IMR-90 (cell line): ENCODE measurements at regions not wholly inside any gene's neighbourhood (a gene's known extent, or its start where the extent isn't known, plus 50 kb on each side); places are given as distances from the start of the nearest gene placed in this dataset.

Experiments
- ATAC-seq: fragments of 200-7000 bp; cut with Tn5 transposase; 2 replicates; pipeline ENCODE4 v1.9.1; 2020; ENCODE audit warnings: low read depth, mild to moderate bottlenecking, moderate library complexity
- BruUV-seq: library from RNA; stranded (reverse); fragments of 400-500 nt; replicated peaks from 2 replicates; lab custom pipeline; 2021; lab: Mats Ljungman, UMichigan
- CTCF ChIA-PET: fragments of 300-600 bp; formaldehyde crosslinking; extraction: SDS; loops from one replicate; lab custom pipeline; 2021; ENCODE audit warnings: antibody characterized with exemption; lab: Yijun Ruan, JAX
- POLR2A ChIA-PET: fragments of 300-600 bp; sonication (Branson Sonifier 250); formaldehyde crosslinking; loops from one replicate; lab custom pipeline; 2022; ENCODE audit warnings: antibody characterized with exemption; ENCODE audit not compliant: unreplicated experiment; lab: Charles Lee
- DNase-seq: peaks from one replicate; pipeline ENCODE4 v3.0.0; 2013
- H2AFZ ChIP-seq: replicated peaks from 2 replicates; pipeline ENCODE3; 2013; ENCODE audit warnings: low read length, mild to moderate bottlenecking; ENCODE audit not compliant: poor library complexity
- H2AK5ac ChIP-seq: 2 replicates; pipeline ENCODE4 v1.6.1; 2013; ENCODE audit warnings: low read depth, low read length, inconsistent platforms
- H2AK9ac ChIP-seq: replicated peaks from 2 replicates; pipeline ENCODE3; 2013; ENCODE audit warnings: mild to moderate bottlenecking, low read depth, low read length, moderate library complexity; ENCODE audit not compliant: poor library complexity
- H2BK120ac ChIP-seq: 2 replicates; pipeline ENCODE4 v1.6.1; 2013; ENCODE audit warnings: low read depth, low read length, inconsistent platforms
- H2BK15ac ChIP-seq: 3 replicates; pipeline ENCODE4 v1.6.1; 2013; ENCODE audit warnings: low read depth, low read length, inconsistent platforms
- H2BK20ac ChIP-seq: 2 replicates; pipeline ENCODE4 v1.6.1; 2013; ENCODE audit warnings: low read depth, mild to moderate bottlenecking, inconsistent platforms, low read length, moderate library complexity
- H2BK5ac ChIP-seq: 2 replicates; pipeline ENCODE4 v1.6.1; 2013; ENCODE audit warnings: mild to moderate bottlenecking, low read depth, low read length, inconsistent platforms; ENCODE audit not compliant: poor library complexity, severe bottlenecking
- H3K14ac ChIP-seq: replicated peaks from 2 replicates; pipeline ENCODE4 v1.6.1; 2013; ENCODE audit warnings: low read depth, low read length, inconsistent platforms
- H3K18ac ChIP-seq: 2 replicates; pipeline ENCODE4 v1.6.1; 2013; ENCODE audit warnings: low read depth, low read length, control low read depth
- H3K23ac ChIP-seq: 2 replicates; pipeline ENCODE4 v1.6.1; 2013; ENCODE audit warnings: low read depth, low read length, inconsistent platforms
- H3K27ac ChIP-seq: 2 replicates; pipeline ENCODE4 v1.5.1; 2013; ENCODE audit warnings: mild to moderate bottlenecking, control low read depth, low read length; ENCODE audit not compliant: insufficient read depth
- H3K27me3 ChIP-seq: 2 replicates; pipeline ENCODE4 v1.6.1; 2013; ENCODE audit warnings: low read length; ENCODE audit not compliant: control insufficient read depth, insufficient read depth
- H3K36me3 ChIP-seq: 2 replicates; pipeline ENCODE4 v1.6.1; 2013; ENCODE audit warnings: low read length, mixed read lengths; ENCODE audit not compliant: control insufficient read depth, insufficient read depth
- H3K4ac ChIP-seq: 2 replicates; pipeline ENCODE4 v1.6.1; 2013; ENCODE audit warnings: low read depth, low read length, inconsistent platforms
- H3K4me1 ChIP-seq: 2 replicates; pipeline ENCODE4 v1.6.1; 2013; ENCODE audit warnings: low read length, mixed read lengths; ENCODE audit not compliant: control insufficient read depth, insufficient read depth
- H3K4me2 ChIP-seq: 2 replicates; pipeline ENCODE4 v1.6.1; 2013; ENCODE audit warnings: low read depth, mild to moderate bottlenecking, control low read depth, low read length, moderate library complexity
- H3K4me3 ChIP-seq: 2 replicates; pipeline ENCODE4 v1.5.1; 2013; ENCODE audit warnings: low read depth, mild to moderate bottlenecking, control low read depth, low read length, moderate library complexity; ENCODE audit not compliant: insufficient read depth
- H3K56ac ChIP-seq: 2 replicates; pipeline ENCODE4 v1.6.1; 2013; ENCODE audit warnings: low read length, inconsistent platforms; ENCODE audit not compliant: insufficient read depth; ENCODE audit errors: extremely low read depth
- H3K79me1 ChIP-seq, 2 experiments: 2 replicates each; pipeline ENCODE4 v1.6.1; 2013; ENCODE audit warnings: low read length in 2 of 2, inconsistent platforms in 1 of 2, low read depth in 1 of 2
- H3K9ac ChIP-seq: 2 replicates; pipeline ENCODE4 v1.6.1; 2013; ENCODE audit warnings: low read depth, low read length, control low read depth
- H3K9me1 ChIP-seq: 2 replicates; pipeline ENCODE4 v1.6.1; 2013; ENCODE audit warnings: low read length, inconsistent platforms; ENCODE audit not compliant: insufficient read depth
- H3K9me3 ChIP-seq: 2 replicates; pipeline ENCODE4 v1.6.1; 2013; ENCODE audit warnings: low read length; ENCODE audit not compliant: control insufficient read depth, insufficient read depth
- H4K20me1 ChIP-seq: 2 replicates; pipeline ENCODE4 v1.6.1; 2013; ENCODE audit warnings: low read length, inconsistent platforms; ENCODE audit not compliant: insufficient read depth
- H4K5ac ChIP-seq: 2 replicates; pipeline ENCODE4 v1.6.1; 2013; ENCODE audit warnings: mild to moderate bottlenecking, low read depth, low read length, control low read depth
- H4K8ac ChIP-seq, 2 experiments: 2 replicates each; pipeline ENCODE4 v1.6.1; 2013; ENCODE audit warnings: low read depth in 2 of 2, low read length in 2 of 2, control low read depth in 1 of 2, inconsistent platforms in 1 of 2
- H4K91ac ChIP-seq: 2 replicates; pipeline ENCODE4 v1.6.1; 2013; ENCODE audit warnings: low read depth, low read length, inconsistent platforms; ENCODE audit not compliant: insufficient read depth
- BHLHE40 ChIP-seq: fragments of 150-350 bp; IDR thresholded peaks from 2 replicates; pipeline ENCODE4 v1.6.1; 2016; ENCODE audit warnings: mild to moderate bottlenecking, low read depth, low read length
- CHD1 ChIP-seq: IDR thresholded peaks from 2 replicates; pipeline ENCODE4 v1.6.1; 2012; ENCODE audit warnings: low read depth, low read length, improper control_type of control experiment
- FOS ChIP-seq: fragments of 150-350 bp; IDR thresholded peaks from 2 replicates; pipeline ENCODE4 v1.6.1; 2016; ENCODE audit warnings: low read depth, low read length
- MAFK ChIP-seq: IDR thresholded peaks from 2 replicates; pipeline ENCODE4 v1.6.1; 2012; ENCODE audit warnings: low read depth, low read length, improper control_type of control experiment
- MAZ ChIP-seq: IDR thresholded peaks from 2 replicates; pipeline ENCODE4 v1.6.1; 2012; ENCODE audit warnings: low read depth, mild to moderate bottlenecking, low read length, improper control_type of control experiment, moderate library complexity, borderline replicate concordance
- NFE2L2 ChIP-seq: fragments of 150-350 bp; IDR thresholded peaks from 2 replicates; pipeline ENCODE4 v1.6.1; 2016; ENCODE audit warnings: low read depth, mild to moderate bottlenecking, low read length
- POLR2A ChIP-seq: IDR thresholded peaks from 2 replicates; pipeline ENCODE4 v1.6.1; 2012; ENCODE audit warnings: mild to moderate bottlenecking, low read depth, low read length
- RAD21 ChIP-seq: IDR thresholded peaks from 2 replicates; pipeline ENCODE4 v1.6.1; 2012; ENCODE audit warnings: low read length, improper control_type of control experiment
- RCOR1 ChIP-seq: IDR thresholded peaks from 2 replicates; pipeline ENCODE4 v1.6.1; 2012; ENCODE audit warnings: mild to moderate bottlenecking, low read length, improper control_type of control experiment; ENCODE audit not compliant: insufficient replicate concordance
- SMC3 ChIP-seq: fragments of 150-350 bp; IDR thresholded peaks from 2 replicates; pipeline ENCODE4 v1.6.1; 2016; ENCODE audit warnings: low read depth, mild to moderate bottlenecking, antibody characterized with exemption, low read length, moderate library complexity
- WGBS, 2 experiments: methylation state at CpG; one replicate each; pipeline versions ENCODE4 v1.1.5 to v1.1.7; 2013; ENCODE audit warnings: missing lambda C conversion rate in 2 of 2; ENCODE audit not compliant: insufficient read length in 1 of 2; ENCODE audit errors: extremely low coverage in 2 of 2; 5-methylcytosine and 5-hydroxymethylcytosine counted together
- dilution Hi-C: fragments of 300-500 bp; cut with HindIII; formaldehyde crosslinking; loops from one replicate; pipeline ENCODE4 v1.14.3; 2018; ENCODE audit warnings: low sequenced_read_pairs; ENCODE audit not compliant: unreplicated experiment
- in situ Hi-C: fragments of 300-500 bp; cut with MboI; formaldehyde crosslinking; loops from 3 replicates; pipeline ENCODE4 v1.14.3; 2019; ENCODE audit warnings: low sequenced_read_pairs, inconsistent platforms, mixed read lengths
- intact Hi-C: fragments of 100-400 bp; cut with micrococcal nuclease; formaldehyde crosslinking; loops from 2 replicates; pipeline ENCODE4 v1.10.0; 2022
- TF ChIP-seq, protein P1 (sequence below): fragments of 150-350 bp; IDR thresholded peaks from 2 replicates; pipeline ENCODE4 v1.6.1; 2017; ENCODE audit warnings: mild to moderate bottlenecking, antibody characterized with exemption, low read length, low read depth
- TF ChIP-seq, protein P2 (sequence below): fragments of 150-350 bp; IDR thresholded peaks from 2 replicates; pipeline ENCODE4 v1.6.1; 2016; ENCODE audit warnings: low read depth, mild to moderate bottlenecking, low read length, moderate library complexity, borderline replicate concordance

DNA sequence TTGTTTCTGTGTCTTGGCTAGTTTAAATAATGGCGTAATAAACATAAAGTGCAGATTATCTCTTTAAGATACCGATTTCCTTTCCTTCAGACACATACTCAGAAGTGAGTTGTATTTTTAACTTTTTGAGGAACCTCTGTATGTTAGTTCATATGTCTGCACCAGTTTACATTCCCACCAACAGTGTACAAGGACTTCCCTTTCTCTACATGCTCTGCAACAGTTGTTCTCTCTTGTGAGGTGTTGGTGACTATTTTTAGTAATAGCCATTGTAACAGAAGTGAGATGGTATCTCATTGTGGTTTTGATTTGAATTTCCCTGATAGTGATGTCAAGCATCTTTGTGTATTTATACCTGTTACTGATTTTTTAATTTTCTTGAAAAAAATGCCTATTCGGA lies 418.6 kb downstream of the UQCRFS1 start:
- H3K18ac ChIP-seq, result no peak overlapping the region

More for the DNA sequence above, 418.6 kb downstream of the UQCRFS1 start:
- Histone ChIP-seq H2BK15ac (no peak overlapping the region), H4K91ac (no peak overlapping the region), H2AK9ac (no peak overlapping the region), H2AFZ (no peak overlapping the region), H3K4me3 (no peak overlapping the region), H3K56ac (no peak overlapping the region), H3K9me3 (no peaks in the 10 kb centered on the region), H2BK5ac (no peak overlapping the region), H4K20me1 (no peaks in the 10 kb centered on the region), H3K27me3 (no peaks in the 10 kb centered on the region; the same call in 1 of the 2 replicates), H4K8ac (no peak overlapping the region), H2BK20ac (no peak overlapping the region), H3K14ac (no peak overlapping the region), H2AK5ac (no peak overlapping the region), H3K4me1 (no peaks in the 10 kb centered on the region), H3K4ac (no peak overlapping the region), H3K9ac (no peak overlapping the region), H4K5ac (no peak overlapping the region), H3K36me3 (no peaks in the 10 kb centered on the region), H3K4me2 (no peak overlapping the region), H3K27ac (no peak overlapping the region), H3K79me1 (no peaks in the 10 kb centered on the region), H3K9me1 (no peaks in the 10 kb centered on the region), H2BK120ac (no peak overlapping the region), H3K23ac (no peak overlapping the region)
- ATAC-seq (no peak), DNase-seq (no peak)
- dilution Hi-C loops, result no loop called here
- TF ChIP-seq, protein P1, sequence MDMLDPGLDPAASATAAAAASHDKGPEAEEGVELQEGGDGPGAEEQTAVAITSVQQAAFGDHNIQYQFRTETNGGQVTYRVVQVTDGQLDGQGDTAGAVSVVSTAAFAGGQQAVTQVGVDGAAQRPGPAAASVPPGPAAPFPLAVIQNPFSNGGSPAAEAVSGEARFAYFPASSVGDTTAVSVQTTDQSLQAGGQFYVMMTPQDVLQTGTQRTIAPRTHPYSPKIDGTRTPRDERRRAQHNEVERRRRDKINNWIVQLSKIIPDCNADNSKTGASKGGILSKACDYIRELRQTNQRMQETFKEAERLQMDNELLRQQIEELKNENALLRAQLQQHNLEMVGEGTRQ, result no peak
- TF ChIP-seq BHLHE40 (no peak), CHD1 (no peak), NFE2L2 (no peak), MAFK (no peak), SMC3 (no peak), FOS (no peak), RAD21 (no peak), RCOR1 (no peak), MAZ (no peak), POLR2A (no peak)
- TF ChIP-seq, protein P2, sequence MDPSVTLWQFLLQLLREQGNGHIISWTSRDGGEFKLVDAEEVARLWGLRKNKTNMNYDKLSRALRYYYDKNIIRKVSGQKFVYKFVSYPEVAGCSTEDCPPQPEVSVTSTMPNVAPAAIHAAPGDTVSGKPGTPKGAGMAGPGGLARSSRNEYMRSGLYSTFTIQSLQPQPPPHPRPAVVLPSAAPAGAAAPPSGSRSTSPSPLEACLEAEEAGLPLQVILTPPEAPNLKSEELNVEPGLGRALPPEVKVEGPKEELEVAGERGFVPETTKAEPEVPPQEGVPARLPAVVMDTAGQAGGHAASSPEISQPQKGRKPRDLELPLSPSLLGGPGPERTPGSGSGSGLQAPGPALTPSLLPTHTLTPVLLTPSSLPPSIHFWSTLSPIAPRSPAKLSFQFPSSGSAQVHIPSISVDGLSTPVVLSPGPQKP, result no peak
- in situ Hi-C loops, result no loop called here
- WGBS, 2 experiments, result no CpG with 5 or more reads among the region's 3 CpGs
- CTCF ChIA-PET, result no interaction called here
- intact Hi-C loops, result no loop called here
- POLR2A ChIA-PET, result no interaction called here
- no TSS peak for BruUV-seq
